Tibial artery (tissue), 4 donors: ENCODE measurements at regions not wholly inside any gene's neighbourhood (a gene's known extent, or its start where the extent isn't known, plus 50 kb on each side); places are given as distances from the start of the nearest gene placed in this dataset.

ENCODE experiments used
- DNase-seq, 2 donors: peaks; one replicate each; pipeline ENCODE4 v3.0.0-alpha.2; 2019
- H3K27ac ChIP-seq, 2 donors: fragments of 200-600 bp; sonication (generic) in 1 of 2; 1 replicate in 1 of 2; 2 replicates in 1 of 2; pipeline ENCODE4 v1.5.1; 2018 to 2019; ENCODE audit warnings: mild to moderate bottlenecking in 1 of 2
- H3K27me3 ChIP-seq, 2 donors: fragments of 200-600 bp; sonication (generic) in 1 of 2; one replicate each; pipeline versions ENCODE4 v1.5.1 to v1.6.0; 2016 to 2019
- H3K36me3 ChIP-seq, 3 donors: fragments of 200-600 bp; sonication (generic) in 2 of 3; one replicate each; pipeline ENCODE4 v1.5.1; 2016 to 2019; ENCODE audit warnings: mild to moderate bottlenecking in 2 of 3
- H3K4me1 ChIP-seq, 4 donors: fragments of 200-600 bp; sonication (generic) in 2 of 4; 1 replicate in 3 of 4; 2 replicates in 1 of 4; pipeline ENCODE4 v1.5.1; 2016 to 2019
- H3K4me3 ChIP-seq, 2 donors: fragments of 200-600 bp; sonication (generic) in 1 of 2; 1 replicate in 1 of 2; 2 replicates in 1 of 2; pipeline ENCODE4 v1.5.1; 2018 to 2019; ENCODE audit warnings: mild to moderate bottlenecking in 2 of 2
- H3K9me3 ChIP-seq, 3 donors: fragments of 200-600 bp; sonication (generic) in 1 of 3; one replicate each; pipeline ENCODE4 v1.5.1; 2016 to 2019
- intact Hi-C: fragments of 100-400 bp; cut with DNase I; formaldehyde crosslinking; loops from one replicate; pipeline ENCODE4 v1.15.0; 2023; ENCODE audit warnings: low total_unique reads
- TF ChIP-seq, protein P1 (sequence below), 2 experiments: fragments of 200-600 bp in 1 of 2; fragments of 450-650 bp in 1 of 2; IDR thresholded peaks; one replicate each; pipeline ENCODE4 v1.5.1; 2017 to 2019; ENCODE audit warnings: antibody characterized with exemption in 2 of 2, mild to moderate bottlenecking in 1 of 2, moderate library complexity in 1 of 2

DNA sequence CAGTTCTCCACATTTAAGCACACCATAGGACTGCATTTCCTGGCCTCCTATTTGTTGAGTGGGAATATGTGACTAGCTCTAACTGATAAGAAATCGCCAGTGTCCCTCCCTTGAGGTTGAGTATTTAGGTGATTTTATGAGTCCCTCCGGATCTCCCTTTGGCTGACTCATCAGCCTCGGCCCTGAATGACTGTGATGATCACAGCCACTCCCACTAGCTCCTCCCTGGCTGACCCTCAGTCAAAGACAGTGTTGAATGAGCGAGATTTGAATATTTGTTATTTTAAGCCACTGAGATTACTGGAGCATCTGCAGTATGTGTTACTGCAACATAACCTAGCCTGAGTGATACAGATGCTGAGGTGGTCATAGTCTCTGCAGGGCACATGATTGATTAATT is 515.3 kb downstream of the EPHB1 start:
- intact Hi-C loops, result no loop called here
- Histone ChIP-seq H3K4me3 (no peak overlapping the region), H3K27ac (no peak overlapping the region)

DNA sequence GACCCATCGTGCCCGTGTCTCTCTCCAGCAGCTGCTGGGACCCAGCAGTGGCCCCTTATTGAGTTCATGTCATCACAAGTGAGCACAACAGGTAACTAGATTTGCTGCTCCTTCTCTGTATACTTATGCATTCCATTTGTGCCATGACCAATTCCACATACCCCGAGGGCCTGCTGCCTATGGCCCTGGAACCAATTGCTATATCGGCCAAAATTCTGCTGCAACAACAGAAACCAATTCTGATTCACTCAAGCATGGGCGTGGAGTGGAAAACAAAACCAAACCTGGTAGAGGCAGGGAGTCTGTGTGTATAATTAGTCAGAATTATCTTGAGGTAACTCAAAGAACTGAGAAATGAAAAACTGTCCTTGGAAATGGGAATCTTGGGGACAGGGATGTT is 516.6 kb downstream of the EPHB1 start:
- Histone ChIP-seq H3K4me3 (no peak overlapping the region), H3K27ac (no peak overlapping the region), H3K36me3 (no peaks in the 10 kb centered on the region), H3K4me1 (no peaks in the 10 kb centered on the region), H3K27me3 (no peaks in the 10 kb centered on the region), H3K9me3 (no peaks in the 10 kb centered on the region)
- intact Hi-C loops, result no loop called here
- DNase-seq, result no peak
- TF ChIP-seq, protein P1, sequence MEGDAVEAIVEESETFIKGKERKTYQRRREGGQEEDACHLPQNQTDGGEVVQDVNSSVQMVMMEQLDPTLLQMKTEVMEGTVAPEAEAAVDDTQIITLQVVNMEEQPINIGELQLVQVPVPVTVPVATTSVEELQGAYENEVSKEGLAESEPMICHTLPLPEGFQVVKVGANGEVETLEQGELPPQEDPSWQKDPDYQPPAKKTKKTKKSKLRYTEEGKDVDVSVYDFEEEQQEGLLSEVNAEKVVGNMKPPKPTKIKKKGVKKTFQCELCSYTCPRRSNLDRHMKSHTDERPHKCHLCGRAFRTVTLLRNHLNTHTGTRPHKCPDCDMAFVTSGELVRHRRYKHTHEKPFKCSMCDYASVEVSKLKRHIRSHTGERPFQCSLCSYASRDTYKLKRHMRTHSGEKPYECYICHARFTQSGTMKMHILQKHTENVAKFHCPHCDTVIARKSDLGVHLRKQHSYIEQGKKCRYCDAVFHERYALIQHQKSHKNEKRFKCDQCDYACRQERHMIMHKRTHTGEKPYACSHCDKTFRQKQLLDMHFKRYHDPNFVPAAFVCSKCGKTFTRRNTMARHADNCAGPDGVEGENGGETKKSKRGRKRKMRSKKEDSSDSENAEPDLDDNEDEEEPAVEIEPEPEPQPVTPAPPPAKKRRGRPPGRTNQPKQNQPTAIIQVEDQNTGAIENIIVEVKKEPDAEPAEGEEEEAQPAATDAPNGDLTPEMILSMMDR (IDR thresholded peaks at IDR 0.05), result no peak

More for the DNA sequence above, 515.3 kb downstream of the EPHB1 start:
- TF ChIP-seq, protein P1 (IDR thresholded peaks at IDR 0.05), result no peak
- Histone ChIP-seq H3K9me3 (no peaks in the 10 kb centered on the region), H3K27me3 (no peaks in the 10 kb centered on the region), H3K36me3 (no peaks in the 10 kb centered on the region), H3K4me1 (no peaks in the 10 kb centered on the region)
- DNase-seq, result no peak

DNA sequence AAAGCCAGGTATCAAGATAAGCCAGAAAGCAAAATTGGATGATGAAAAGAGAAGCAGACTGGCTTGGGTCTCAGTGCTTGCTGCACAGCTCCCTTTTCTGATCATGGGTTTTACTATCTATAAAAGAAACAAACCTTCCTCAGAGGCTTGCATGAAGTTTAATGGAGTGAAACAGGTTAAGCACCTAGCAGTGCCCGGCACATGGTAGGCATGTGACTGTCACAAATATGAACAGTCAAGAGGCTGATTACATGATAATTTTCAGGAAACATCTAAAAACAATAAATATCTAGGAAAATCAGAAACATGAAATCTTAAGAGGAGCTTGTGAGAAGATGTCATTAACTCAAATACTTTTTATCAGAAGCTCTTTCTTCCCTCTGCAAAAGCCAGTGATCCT is 519.2 kb downstream of the EPHB1 start:
- DNase-seq, result no peak
- TF ChIP-seq, protein P1 (IDR thresholded peaks at IDR 0.05), result no peak
- Histone ChIP-seq H3K4me3 (no peak overlapping the region), H3K9me3 (no peaks in the 10 kb centered on the region), H3K4me1 (no peaks in the 10 kb centered on the region), H3K36me3 (no peaks in the 10 kb centered on the region), H3K27ac (no peak overlapping the region), H3K27me3 (no peaks in the 10 kb centered on the region)
- intact Hi-C loops, result no loop called here

DNA sequence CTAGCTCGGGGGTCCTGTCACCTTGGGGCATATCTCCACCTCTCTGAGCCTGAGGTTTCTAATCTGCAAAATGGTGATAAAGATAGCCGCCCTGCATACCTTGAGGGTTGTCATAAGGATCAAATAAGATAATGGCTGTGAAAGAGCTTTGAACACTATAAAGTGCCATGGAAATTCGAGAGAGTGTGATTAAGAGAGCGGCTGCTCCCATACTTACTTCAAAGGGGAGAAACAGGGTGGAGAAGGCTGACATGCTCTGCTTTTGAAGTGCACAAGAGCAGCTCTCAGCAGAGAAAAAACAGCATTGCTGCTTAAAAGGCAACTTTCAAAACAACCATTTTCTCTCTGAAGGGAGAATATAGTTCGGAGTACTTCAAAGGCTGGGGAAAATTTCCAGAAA is 529.2 kb downstream of the EPHB1 start:
- TF ChIP-seq, protein P1 (IDR thresholded peaks at IDR 0.05), result no peak
- Histone ChIP-seq H3K36me3 (no peaks in the 10 kb centered on the region), H3K9me3 (no peaks in the 10 kb centered on the region), H3K27me3 (no peaks in the 10 kb centered on the region), H3K4me1 (no peaks in the 10 kb centered on the region), H3K4me3 (no peak overlapping the region), H3K27ac (no peak overlapping the region)
- DNase-seq, result no peak
- intact Hi-C loops, result no loop called here

DNA sequence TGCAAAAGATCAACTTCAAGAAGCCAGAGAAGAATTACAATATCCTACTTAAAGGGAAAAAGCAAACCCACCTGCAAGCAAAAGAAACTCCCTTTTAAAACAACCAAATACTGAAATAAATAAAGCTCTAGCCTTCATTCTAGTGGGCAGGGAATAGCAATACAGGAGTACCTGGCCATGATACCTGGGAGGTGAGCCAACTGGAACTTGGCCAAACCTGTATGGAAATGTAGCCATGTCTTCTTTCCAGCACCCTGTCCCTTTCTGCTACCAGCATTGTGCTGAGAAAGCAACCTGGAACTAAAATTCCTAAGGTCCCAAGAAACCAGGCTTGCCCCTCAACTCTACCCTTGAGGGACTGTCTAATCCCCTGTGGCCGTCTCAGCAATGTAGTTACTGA is 530.0 kb downstream of the EPHB1 start:
- DNase-seq, result no peak
- H3K36me3 ChIP-seq, result no peaks in the 10 kb centered on the region
- no peak overlapping the region for H3K27ac ChIP-seq
- H3K4me1 ChIP-seq, result no peaks in the 10 kb centered on the region
- H3K27me3 ChIP-seq, result no peaks in the 10 kb centered on the region
- no peak overlapping the region for H3K4me3 ChIP-seq
- no peaks in the 10 kb centered on the region for H3K9me3 ChIP-seq
- TF ChIP-seq, protein P1 (IDR thresholded peaks at IDR 0.05), result no peak
- intact Hi-C loops, result no loop called here

DNA sequence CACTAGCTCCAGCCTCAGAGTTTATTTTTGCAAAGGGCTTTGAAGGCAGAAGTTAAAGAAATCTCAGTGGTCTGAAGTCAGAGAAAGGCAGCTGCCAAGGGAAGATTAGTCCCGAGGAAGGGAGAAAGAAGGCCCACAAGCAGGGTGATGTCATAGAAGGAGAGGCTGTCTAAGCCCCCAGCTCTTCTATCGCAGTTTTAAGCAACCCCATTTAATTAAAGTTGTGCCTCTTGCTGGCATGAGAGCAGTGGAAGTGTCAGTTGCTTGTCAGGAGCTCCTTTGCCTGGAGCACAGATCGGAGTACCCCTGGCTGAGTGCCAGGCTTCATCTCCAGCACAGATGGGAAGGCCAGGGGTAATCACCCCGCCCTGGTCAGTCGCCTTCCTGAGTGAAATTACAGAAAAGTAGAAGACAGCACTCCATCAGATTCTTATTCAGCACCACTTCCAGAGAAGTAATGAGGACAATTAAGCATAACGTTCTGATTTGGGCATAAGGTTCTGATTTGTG is 530.7 kb downstream of the EPHB1 start:
- TF ChIP-seq, protein P1 (IDR thresholded peaks at IDR 0.05), result no peak
- no peaks in the 10 kb centered on the region for H3K4me1 ChIP-seq
- H3K36me3 ChIP-seq, result no peaks in the 10 kb centered on the region
- no peaks in the 10 kb centered on the region for H3K27me3 ChIP-seq
- DNase-seq, result no peak
- intact Hi-C loops, result no loop called here
- H3K27ac ChIP-seq, result no peak overlapping the region
- no peak overlapping the region for H3K4me3 ChIP-seq
- H3K9me3 ChIP-seq, result no peaks in the 10 kb centered on the region
